AG04450 (cell line): ENCODE measurements at regions not wholly inside any gene's neighbourhood (a gene's known extent, or its start where the extent isn't known, plus 50 kb on each side); places are given as distances from the start of the nearest gene placed in this dataset.
A peak's percentile ranks its signal among the peaks of the same experiment; 100 is the strongest.

Experiments used
- CTCF ChIA-PET: fragments of 300-600, 350-600 bp; formaldehyde crosslinking; extraction: SDS; loops from one replicate; lab custom pipeline; 2022; ENCODE audit warnings: antibody characterized with exemption, inconsistent platforms; lab: Charles Lee
- POLR2A ChIA-PET: fragments of 350-600 bp; formaldehyde crosslinking; extraction: SDS; loops from one replicate; lab custom pipeline; 2021; ENCODE audit warnings: antibody characterized with exemption, inconsistent platforms; lab: Yijun Ruan, JAX
- DNase-seq: peaks from one replicate; pipeline ENCODE4 v3.0.0-alpha.2; 2011; ENCODE audit warnings: low read depth, low spot score
- H3K27ac ChIP-seq: one replicate; pipeline ENCODE4 v1.5.1; 2012; ENCODE audit warnings: low read depth, low read length, control low read depth
- H3K27me3 ChIP-seq: one replicate; pipeline ENCODE4 v1.6.0; 2012; ENCODE audit warnings: low read length; ENCODE audit not compliant: control insufficient read depth, insufficient read depth
- H3K4me3 ChIP-seq: 2 replicates; pipeline ENCODE4 v1.5.1; 2011; ENCODE audit warnings: mild to moderate bottlenecking, low read depth, low read length, control low read depth
- H3K9me3 ChIP-seq: 2 replicates; pipeline ENCODE4 v1.5.1; 2012; ENCODE audit warnings: low read length; ENCODE audit not compliant: control insufficient read depth, insufficient read depth
- TF ChIP-seq, protein P1 (sequence below): IDR thresholded peaks from 2 replicates; pipeline ENCODE4 v1.5.1; 2011; ENCODE audit warnings: low read depth, low read length, control low read depth, inconsistent platforms

DNA sequence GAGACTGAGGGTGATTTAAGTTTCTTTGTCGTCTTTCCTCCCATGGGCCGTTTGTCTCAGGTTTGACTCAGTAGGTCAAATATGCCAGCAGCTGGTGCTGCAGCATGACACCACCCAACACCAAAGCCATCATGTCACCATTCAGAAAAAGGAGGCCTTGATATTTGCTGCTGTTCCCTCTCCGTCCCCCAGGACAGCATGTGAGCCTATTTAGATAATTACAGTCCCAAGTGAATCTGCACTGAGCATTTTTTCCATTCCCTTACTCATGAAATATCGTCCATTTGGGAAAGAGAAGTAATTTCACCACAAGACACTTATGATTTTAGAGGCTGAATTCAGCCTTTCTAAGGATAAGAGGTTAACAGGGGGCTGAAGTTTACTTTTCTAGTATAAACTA, 62.2 kb upstream of the ADORA2B start:
- CTCF ChIA-PET, result no interaction called here
- Histone ChIP-seq H3K27me3 (no peaks in the 10 kb centered on the region), H3K4me3 (no peak overlapping the region), H3K27ac (no peak overlapping the region), H3K9me3 (no peaks in the 10 kb centered on the region; the same call in 1 of the 2 replicates)
- no peak for DNase-seq
- POLR2A ChIA-PET, result no interaction called here
- TF ChIP-seq, protein P1, sequence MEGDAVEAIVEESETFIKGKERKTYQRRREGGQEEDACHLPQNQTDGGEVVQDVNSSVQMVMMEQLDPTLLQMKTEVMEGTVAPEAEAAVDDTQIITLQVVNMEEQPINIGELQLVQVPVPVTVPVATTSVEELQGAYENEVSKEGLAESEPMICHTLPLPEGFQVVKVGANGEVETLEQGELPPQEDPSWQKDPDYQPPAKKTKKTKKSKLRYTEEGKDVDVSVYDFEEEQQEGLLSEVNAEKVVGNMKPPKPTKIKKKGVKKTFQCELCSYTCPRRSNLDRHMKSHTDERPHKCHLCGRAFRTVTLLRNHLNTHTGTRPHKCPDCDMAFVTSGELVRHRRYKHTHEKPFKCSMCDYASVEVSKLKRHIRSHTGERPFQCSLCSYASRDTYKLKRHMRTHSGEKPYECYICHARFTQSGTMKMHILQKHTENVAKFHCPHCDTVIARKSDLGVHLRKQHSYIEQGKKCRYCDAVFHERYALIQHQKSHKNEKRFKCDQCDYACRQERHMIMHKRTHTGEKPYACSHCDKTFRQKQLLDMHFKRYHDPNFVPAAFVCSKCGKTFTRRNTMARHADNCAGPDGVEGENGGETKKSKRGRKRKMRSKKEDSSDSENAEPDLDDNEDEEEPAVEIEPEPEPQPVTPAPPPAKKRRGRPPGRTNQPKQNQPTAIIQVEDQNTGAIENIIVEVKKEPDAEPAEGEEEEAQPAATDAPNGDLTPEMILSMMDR, result no peak

DNA sequence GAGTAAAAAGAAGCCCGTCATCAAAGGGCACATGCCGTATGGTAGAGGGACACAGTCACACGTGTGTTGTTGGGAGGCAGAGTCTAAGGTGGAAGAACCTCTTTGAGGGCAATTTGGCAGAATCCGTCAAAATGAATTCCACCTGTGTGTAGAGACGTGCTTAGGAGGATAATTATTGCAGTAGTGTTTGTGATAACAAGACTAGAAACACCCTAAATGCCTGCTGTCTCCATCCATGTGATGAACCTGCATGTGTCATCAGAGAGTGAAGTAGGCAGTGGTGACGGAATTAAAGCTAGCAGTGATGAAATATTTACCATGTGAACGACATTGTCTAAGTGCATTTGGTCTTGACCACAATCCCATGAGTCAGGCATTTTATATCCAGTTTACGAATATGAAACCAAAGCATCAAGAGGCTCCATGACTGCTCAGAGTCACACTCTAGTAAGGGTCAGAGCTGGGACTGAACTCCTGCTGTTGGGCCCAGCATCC, 61.3 kb upstream of the ADORA2B start:
- no peaks in the 10 kb centered on the region for H3K27me3 ChIP-seq
- H3K4me3 ChIP-seq, result no peak overlapping the region
- H3K9me3 ChIP-seq, result no peaks in the 10 kb centered on the region; the same call in 1 of the 2 replicates
- CTCF ChIA-PET, result no interaction called here
- DNase-seq, result peak; percentile 62
- POLR2A ChIA-PET, result no interaction called here
- no peak overlapping the region for H3K27ac ChIP-seq
- TF ChIP-seq, protein P1, result no peak

DNA sequence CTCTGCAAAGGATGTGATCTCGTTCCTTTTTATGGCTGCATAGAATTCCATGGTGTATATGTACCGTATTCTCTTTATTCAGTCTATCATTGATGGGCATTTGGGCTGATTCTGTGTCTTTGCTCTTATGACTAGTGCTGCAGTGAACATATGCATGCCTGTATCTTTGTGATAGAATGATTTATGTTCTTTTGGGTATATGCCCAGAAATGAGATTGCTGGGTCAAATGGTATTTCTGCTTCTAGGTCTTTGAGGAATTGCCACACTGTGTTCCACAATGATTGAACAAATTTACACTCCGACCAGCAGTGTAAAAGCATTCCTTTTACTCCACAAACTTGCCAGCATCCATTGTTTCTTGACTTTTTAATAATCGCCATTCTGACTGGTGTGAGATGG, 60.2 kb upstream of the ADORA2B start:
- no peaks in the 10 kb centered on the region for H3K27me3 ChIP-seq
- no peaks in the 10 kb centered on the region for H3K9me3 ChIP-seq
- ChIA-PET POLR2A (no interaction called here), CTCF (no interaction called here)
- DNase-seq, result no peak
- TF ChIP-seq, protein P1, result no peak
- H3K27ac ChIP-seq, result no peak overlapping the region
- H3K4me3 ChIP-seq, result no peak overlapping the region

DNA sequence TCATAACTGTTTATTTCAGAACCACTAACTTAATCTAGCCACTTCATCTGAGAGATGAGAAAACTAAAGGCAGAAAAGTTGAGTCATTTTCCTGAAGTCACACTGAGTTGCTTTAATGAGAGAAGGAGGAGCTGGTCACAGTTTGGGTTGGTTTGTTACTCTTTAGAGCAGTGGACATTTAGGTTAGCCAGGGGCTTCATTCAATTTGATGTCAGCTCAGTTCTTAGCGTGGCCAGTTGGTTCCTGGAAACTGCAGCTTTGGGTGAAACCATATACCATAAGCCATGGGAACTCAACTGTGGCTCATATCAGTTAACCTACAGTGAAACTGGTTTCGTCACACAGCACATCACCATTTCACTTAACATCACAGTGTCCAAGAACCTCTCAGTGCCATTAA, 59.2 kb upstream of the ADORA2B start:
- no peaks in the 10 kb centered on the region for H3K9me3 ChIP-seq
- no peak for DNase-seq
- no peaks in the 10 kb centered on the region for H3K27me3 ChIP-seq
- H3K4me3 ChIP-seq, result no peak overlapping the region
- POLR2A ChIA-PET, result interaction anchor here (0.7 kb wide), 1 partner anchor 64 kb away, joined by 3 read pairs; no protein-coding TSS in a partner anchor
- CTCF ChIA-PET, result no interaction called here
- TF ChIP-seq, protein P1, result no peak
- H3K27ac ChIP-seq, result no peak overlapping the region

DNA sequence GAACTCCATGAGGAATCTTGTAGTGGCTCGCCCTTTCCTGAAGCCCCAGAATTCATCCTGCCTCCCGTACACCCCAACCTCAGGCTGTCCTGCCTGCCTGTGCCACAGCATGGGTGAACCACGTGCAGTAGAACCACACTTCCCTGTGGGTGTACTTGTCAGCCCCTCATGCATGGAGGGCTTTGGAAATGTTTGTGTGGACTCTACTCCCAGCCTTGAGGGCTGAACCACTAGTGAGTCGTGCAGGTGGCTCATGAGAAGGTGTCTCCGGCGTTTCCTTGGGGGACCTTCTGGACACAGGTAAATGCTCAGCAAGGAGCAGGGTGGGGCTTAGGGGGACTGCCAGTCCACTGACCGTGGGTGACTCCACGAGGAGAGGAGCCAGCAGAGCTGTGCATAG, 58.7 kb upstream of the ADORA2B start:
- Histone ChIP-seq H3K27me3 (no peaks in the 10 kb centered on the region), H3K9me3 (no peaks in the 10 kb centered on the region), H3K27ac (no peak overlapping the region), H3K4me3 (no peak overlapping the region)
- DNase-seq, result no peak
- CTCF ChIA-PET, result no interaction called here
- POLR2A ChIA-PET, result interaction anchor here (0.7 kb wide), 1 partner anchor 64 kb away, joined by 3 read pairs; no protein-coding TSS in a partner anchor
- TF ChIP-seq, protein P1, result no peak
